WTC11 (cell line): ENCODE measurements at regions not wholly inside any gene's neighbourhood (a gene's known extent, or its start where the extent isn't known, plus 50 kb on each side); places are given as distances from the start of the nearest gene placed in this dataset.

Experiments used
- CTCF ChIP-seq: fragments of 200-600 bp; IDR thresholded peaks from 2 replicates; pipeline ENCODE4 v1.8.0; 2022; ENCODE audit warnings: antibody characterized with exemption
- ESRRA ChIP-seq: sonication (generic); formaldehyde crosslinking; IDR thresholded peaks from 2 replicates; pipeline ENCODE4 v1.8.1; 2022; ENCODE audit warnings: mild to moderate bottlenecking, missing genetic modification reagents, borderline replicate concordance
- KAT7 ChIP-seq: sonication (generic); formaldehyde crosslinking; IDR thresholded peaks from 2 replicates; pipeline ENCODE4 v1.8.1; 2023; ENCODE audit warnings: missing genetic modification reagents, mild to moderate bottlenecking, borderline replicate concordance
- ZNF512 ChIP-seq: sonication (generic); formaldehyde crosslinking; IDR thresholded peaks from 2 replicates; pipeline ENCODE4 v1.8.1; 2022; ENCODE audit warnings: missing genetic modification reagents, borderline replicate concordance

DNA sequence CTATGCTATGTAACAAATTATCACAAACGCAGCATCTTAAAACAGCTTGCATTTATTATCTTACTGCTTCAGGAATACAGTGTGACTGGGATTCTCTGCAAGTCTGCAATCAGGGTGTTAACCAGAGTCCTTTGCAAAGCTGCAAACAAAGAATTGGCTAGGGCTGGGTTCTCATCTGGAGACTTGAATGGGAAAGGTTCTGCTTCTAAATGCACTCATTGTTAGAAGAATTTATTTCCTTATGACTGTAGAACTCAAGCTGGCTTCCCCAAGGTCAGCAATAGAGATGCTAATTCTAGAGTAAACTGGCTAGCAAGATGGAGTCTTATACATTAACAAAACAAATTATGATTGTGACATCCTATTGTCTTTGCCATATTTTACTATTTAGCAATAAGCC is 673.7 kb downstream of the DIPK2A start:
- TF ChIP-seq CTCF (no peak), ESRRA (CRISPR knock-in tag) (no peak), ZNF512 (CRISPR knock-in tag) (no peak), KAT7 (CRISPR knock-in tag) (no peak)
